H1 (cell line): ENCODE measurements at regions not wholly inside any gene's neighbourhood (a gene's known extent, or its start where the extent isn't known, plus 50 kb on each side); places are given as distances from the start of the nearest gene placed in this dataset.

Source experiments
- CHD7 ChIP-seq: fragments of 300-600 bp; sonication (generic); IDR thresholded peaks from 2 replicates; pipeline ENCODE4 v1.7.1; 2012; ENCODE audit warnings: low read length, moderate library complexity, mild to moderate bottlenecking, inconsistent platforms; ENCODE audit not compliant: insufficient replicate concordance
- CTBP2 ChIP-seq: IDR thresholded peaks from 2 replicates; pipeline ENCODE4 v1.7.0; 2011; ENCODE audit warnings: borderline replicate concordance, mild to moderate bottlenecking, moderate library complexity, mixed read lengths, low read length; ENCODE audit not compliant: insufficient read depth, insufficient read length
- NANOG ChIP-seq: IDR thresholded peaks from 2 replicates; pipeline ENCODE4 v1.6.1; 2011; ENCODE audit warnings: low read length, low read depth, mild to moderate bottlenecking, inconsistent platforms; ENCODE audit not compliant: insufficient read depth, poor library complexity, severe bottlenecking
- PHF8 ChIP-seq: fragments of 200-600 bp; sonication (generic); conservative IDR thresholded peaks from 2 replicates; pipeline ENCODE4 v1.7.1; 2012; ENCODE audit warnings: low read depth, mild to moderate bottlenecking, inconsistent platforms, low read length, moderate library complexity
- RAD21 ChIP-seq, 2 experiments: IDR thresholded peaks in 1 of 2; conservative IDR thresholded peaks in 1 of 2; 2 replicates each; pipeline ENCODE4 v1.6.1; 2011; ENCODE audit warnings: low read depth in 2 of 2, low read length in 2 of 2, improper control_type of control experiment in 1 of 2, inconsistent platforms in 1 of 2, mild to moderate bottlenecking in 1 of 2, moderate library complexity in 1 of 2
- SAP30 ChIP-seq: fragments of 300-600 bp; sonication (generic); IDR thresholded peaks from 2 replicates; pipeline ENCODE4 v1.7.1; 2012; ENCODE audit warnings: low read length, moderate library complexity, mild to moderate bottlenecking, inconsistent platforms; ENCODE audit not compliant: insufficient read depth, insufficient replicate concordance
- SIRT6 ChIP-seq: IDR thresholded peaks from one replicate; pipeline ENCODE4 v1.7.1; 2012; ENCODE audit warnings: low read length, inconsistent platforms

GRCh38 chr1:104468282-104468681 lies 718.6 kb downstream of the AMY1C start (continued):
- TF ChIP-seq CHD7 (no peak), CTBP2 (no peak), NANOG (no peak), PHF8 (no peak), RAD21 (IDR thresholded peaks at IDR 0.05 in 1 of 2, conservative IDR thresholded peaks at IDR 0.05 in 1 of 2; ENCODE audit: low read depth in 2 of 2, low read length in 2 of 2) (no peak), SIRT6 (no peak), SAP30 (no peak)
